ENCODE measurements at regions not wholly inside any gene's neighbourhood (a gene's known extent, or its start where the extent isn't known, plus 50 kb on each side); places are given as distances from the start of the nearest gene placed in this dataset.
"Not testable (repeated sequence)": the region's sequence is repeated elsewhere in the genome, so short reads cannot be mapped to it uniquely, and the experiment has no call there.

DNA sequence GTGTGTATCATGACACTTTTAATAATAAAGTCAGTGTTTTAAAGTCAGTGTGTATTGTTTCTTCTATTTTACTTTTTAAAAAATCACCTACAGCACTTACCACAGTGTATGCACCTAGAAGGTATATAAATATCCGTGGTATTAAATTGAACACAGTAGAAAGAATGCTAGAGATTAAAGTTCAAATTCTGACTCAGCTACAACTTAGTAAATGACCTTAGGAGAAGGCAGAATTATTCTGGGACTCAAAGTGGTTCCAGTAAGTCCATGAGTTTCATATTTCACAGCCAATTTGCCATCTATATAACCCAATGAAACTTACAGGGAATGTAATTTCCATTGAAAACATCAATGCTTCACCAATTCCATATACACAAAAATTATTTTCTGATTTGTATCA is 52.7 kb upstream of the MAP4 start:
- TF ChIP-seq, protein P1, sequence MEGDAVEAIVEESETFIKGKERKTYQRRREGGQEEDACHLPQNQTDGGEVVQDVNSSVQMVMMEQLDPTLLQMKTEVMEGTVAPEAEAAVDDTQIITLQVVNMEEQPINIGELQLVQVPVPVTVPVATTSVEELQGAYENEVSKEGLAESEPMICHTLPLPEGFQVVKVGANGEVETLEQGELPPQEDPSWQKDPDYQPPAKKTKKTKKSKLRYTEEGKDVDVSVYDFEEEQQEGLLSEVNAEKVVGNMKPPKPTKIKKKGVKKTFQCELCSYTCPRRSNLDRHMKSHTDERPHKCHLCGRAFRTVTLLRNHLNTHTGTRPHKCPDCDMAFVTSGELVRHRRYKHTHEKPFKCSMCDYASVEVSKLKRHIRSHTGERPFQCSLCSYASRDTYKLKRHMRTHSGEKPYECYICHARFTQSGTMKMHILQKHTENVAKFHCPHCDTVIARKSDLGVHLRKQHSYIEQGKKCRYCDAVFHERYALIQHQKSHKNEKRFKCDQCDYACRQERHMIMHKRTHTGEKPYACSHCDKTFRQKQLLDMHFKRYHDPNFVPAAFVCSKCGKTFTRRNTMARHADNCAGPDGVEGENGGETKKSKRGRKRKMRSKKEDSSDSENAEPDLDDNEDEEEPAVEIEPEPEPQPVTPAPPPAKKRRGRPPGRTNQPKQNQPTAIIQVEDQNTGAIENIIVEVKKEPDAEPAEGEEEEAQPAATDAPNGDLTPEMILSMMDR (IDR thresholded peaks at IDR 0.05; ENCODE audit: insufficient read depth, low read length, severe bottlenecking): no peak
- FAIRE-seq (no peak), DNase-seq (ENCODE audit: low read depth) (no peak)
- peaks cover 4% of the 10 kb centered on the region for H3K36me3 ChIP-seq (ENCODE audit: control insufficient read depth, insufficient read depth, low read length)
- H3K27me3 ChIP-seq (ENCODE audit: control insufficient read depth, insufficient read depth, low read length): no peaks in the 10 kb centered on the region
- no peak overlapping the region for H3K4me3 ChIP-seq (ENCODE audit: low read depth, low read length)

DNA sequence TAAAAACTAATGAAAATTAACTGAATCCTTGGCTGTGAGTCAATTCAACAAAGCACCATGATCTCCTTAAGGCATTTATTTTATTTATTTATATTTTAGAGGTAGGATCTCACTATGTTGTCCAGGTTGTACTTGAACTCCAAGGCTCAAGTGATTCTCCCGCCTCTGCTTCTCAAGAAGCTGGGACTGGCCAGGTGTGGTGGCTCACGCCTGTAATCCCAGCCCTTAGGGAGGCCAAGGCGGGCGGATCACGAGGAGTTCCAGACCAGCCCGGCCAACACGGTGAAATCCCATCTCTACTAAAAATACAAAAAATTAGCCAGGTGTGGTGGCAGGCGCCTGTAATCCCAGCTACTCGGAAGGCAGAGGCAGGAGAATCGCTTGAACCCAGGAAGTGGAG is 52.1 kb upstream of the MAP4 start:
- not testable (repeated sequence) for DNase-seq (ENCODE audit: low read depth); H3K4me3 ChIP-seq (ENCODE audit: low read depth, low read length); H3K27me3 ChIP-seq (ENCODE audit: control insufficient read depth, insufficient read depth, low read length); H3K36me3 ChIP-seq (ENCODE audit: control insufficient read depth, insufficient read depth, low read length); FAIRE-seq

DNA sequence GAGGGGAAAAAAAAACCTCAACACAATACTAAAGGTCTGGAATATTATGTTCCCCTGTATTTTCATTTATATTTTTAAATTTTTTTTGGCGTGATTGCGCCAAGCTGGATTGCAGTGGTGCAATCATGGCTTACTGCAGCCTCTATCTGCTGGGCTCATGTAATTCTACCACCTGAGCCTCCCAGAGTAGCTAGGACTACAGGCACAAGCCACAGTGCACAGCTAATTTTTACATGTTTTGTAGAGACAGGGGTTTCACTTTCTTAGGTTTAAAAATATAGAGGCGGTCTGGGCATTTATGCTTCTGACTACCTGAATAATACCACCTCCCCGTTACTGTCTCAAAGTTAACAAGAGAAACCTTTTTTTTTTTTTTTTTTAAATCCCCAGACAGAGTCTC is 51.1 kb upstream of the MAP4 start:
- Histone ChIP-seq H3K27me3 (ENCODE audit: control insufficient read depth, insufficient read depth, low read length) (no peaks in the 10 kb centered on the region), H3K4me3 (ENCODE audit: low read depth, low read length) (no peak overlapping the region), H3K36me3 (ENCODE audit: control insufficient read depth, insufficient read depth, low read length) (peaks cover 4% of the 10 kb centered on the region)
- TF ChIP-seq, protein P1 (IDR thresholded peaks at IDR 0.05; ENCODE audit: insufficient read depth, low read length, severe bottlenecking): no peak
- DNase-seq (ENCODE audit: low read depth): no peak
- FAIRE-seq: no peak
